Testis (tissue), 2 donors: ENCODE measurements at regions not wholly inside any gene's neighbourhood (a gene's known extent, or its start where the extent isn't known, plus 50 kb on each side); places are given as distances from the start of the nearest gene placed in this dataset.

Experiments
- DNase-seq: peaks from one replicate; pipeline ENCODE4 v3.0.0-alpha.2; 2019
- H3K27ac ChIP-seq, 2 donors: fragments of 200-600 bp; sonication (generic); one replicate each; pipeline ENCODE4 v1.5.1; 2019
- H3K27me3 ChIP-seq: fragments of 200-600 bp; sonication (generic); one replicate; pipeline ENCODE4 v1.5.1; 2019
- H3K36me3 ChIP-seq: fragments of 200-600 bp; sonication (generic); one replicate; pipeline ENCODE4 v1.5.1; 2017; ENCODE audit warnings: low read depth; ENCODE audit errors: missing control alignments
- H3K4me1 ChIP-seq: fragments of 200-600 bp; sonication (generic); one replicate; pipeline ENCODE4 v1.5.1; 2019
- H3K4me3 ChIP-seq, 2 donors: fragments of 200-600 bp; sonication (generic); one replicate each; pipeline ENCODE4 v1.5.1; 2017 to 2019
- H3K9me3 ChIP-seq: fragments of 200-600 bp; sonication (generic); one replicate; pipeline ENCODE4 v1.5.1; 2017
- CTCF ChIP-seq, 3 experiments: fragments of 450-650 bp in 2 of 3; fragments of 200-600 bp in 1 of 3; sonication (generic) in 1 of 3; IDR thresholded peaks; one replicate each; pipeline ENCODE4 v1.5.1; 2016 to 2019; ENCODE audit warnings: antibody characterized with exemption in 3 of 3, mild to moderate bottlenecking in 2 of 3, moderate library complexity in 1 of 3
- POLR2A ChIP-seq: fragments of 450-650 bp; IDR thresholded peaks from one replicate; pipeline ENCODE4 v1.6.1; 2017; ENCODE audit warnings: antibody characterized with exemption, mild to moderate bottlenecking, moderate library complexity
- WGBS, 2 donors: methylation state at CpG; one replicate each; pipeline ENCODE4 v1.1.5; 2018; 5-methylcytosine and 5-hydroxymethylcytosine counted together
- intact Hi-C: fragments of 100-400 bp; cut with DNase I; formaldehyde crosslinking; loops from one replicate; pipeline ENCODE4 v1.15.1; 2023; ENCODE audit warnings: low total_unique reads

- no peaks in the 10 kb centered on the region for H3K27me3 ChIP-seq
- no peak for DNase-seq
- no peaks in the 10 kb centered on the region for H3K4me1 ChIP-seq
- 89 to 95% methylated on average over 1 of the region's 1 CpG for WGBS, 2 donors
- H3K36me3 ChIP-seq, result no peaks in the 10 kb centered on the region
- no peak overlapping the region for H3K27ac ChIP-seq
- H3K9me3 ChIP-seq, result no peaks in the 10 kb centered on the region
- TF ChIP-seq POLR2A (no peak), CTCF (IDR thresholded peaks at IDR 0.05) (no peak)
- intact Hi-C loops, result no loop called here
- H3K4me3 ChIP-seq, result no peak overlapping the region
These were observed 209.9 kb upstream of the HCCS start for GRCh38 chrX:10901290-10901633.

GRCh38 chrX:10902001-10902400 is 209.1 kb upstream of the HCCS start:
- H3K9me3 ChIP-seq, result no peaks in the 10 kb centered on the region

DNA sequence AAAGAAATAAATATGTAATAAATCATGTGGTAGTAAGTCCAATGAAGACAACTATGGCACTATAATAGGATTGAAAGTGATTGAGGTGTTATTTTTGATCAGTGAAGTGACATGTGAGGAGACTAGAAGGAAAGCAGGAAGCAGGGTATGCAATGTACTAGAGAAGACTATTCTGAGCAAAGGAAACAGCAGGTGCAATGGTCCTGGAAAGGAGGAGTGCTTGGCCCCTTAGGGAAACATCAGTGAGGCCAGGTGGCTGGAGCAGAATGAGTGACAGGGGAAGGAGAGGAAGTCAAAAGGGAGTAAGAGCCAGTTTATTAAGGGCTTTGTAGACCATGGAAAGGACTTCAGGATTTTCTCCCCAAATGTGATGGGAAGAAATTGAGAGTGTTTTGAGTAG is 207.6 kb upstream of the HCCS start:
- TF ChIP-seq POLR2A (no peak), CTCF (IDR thresholded peaks at IDR 0.05) (no peak)
- H3K27ac ChIP-seq, result no peak overlapping the region
- no peak overlapping the region for H3K4me3 ChIP-seq
- no peaks in the 10 kb centered on the region for H3K4me1 ChIP-seq
- no peaks in the 10 kb centered on the region for H3K9me3 ChIP-seq
- intact Hi-C loops, result no loop called here
- H3K27me3 ChIP-seq, result no peaks in the 10 kb centered on the region
- H3K36me3 ChIP-seq, result no peaks in the 10 kb centered on the region
- no peak for DNase-seq

More at GRCh38 chrX:10902001-10902400, 209.1 kb upstream of the HCCS start:
- TF ChIP-seq CTCF (IDR thresholded peaks at IDR 0.05) (no peak), POLR2A (no peak)
- intact Hi-C loops, result no loop called here
- Histone ChIP-seq H3K27me3 (no peaks in the 10 kb centered on the region), H3K36me3 (no peaks in the 10 kb centered on the region), H3K27ac (no peak overlapping the region), H3K4me1 (no peaks in the 10 kb centered on the region), H3K4me3 (no peak overlapping the region)
- 90 to 94% methylated on average over 2 of the region's 2 CpGs for WGBS, 2 donors
- DNase-seq, result no peak

GRCh38 chrX:10904220-10904619 is 206.9 kb upstream of the HCCS start:
- intact Hi-C loops, result no loop called here
- Histone ChIP-seq H3K36me3 (no peaks in the 10 kb centered on the region), H3K27ac (no peak overlapping the region), H3K27me3 (no peaks in the 10 kb centered on the region), H3K9me3 (no peaks in the 10 kb centered on the region), H3K4me3 (no peak overlapping the region), H3K4me1 (no peaks in the 10 kb centered on the region)
- no peak for DNase-seq
- 57 to 63% methylated on average over 2 of the region's 2 CpGs for WGBS, 2 donors
- no peak for TF ChIP-seq CTCF (IDR thresholded peaks at IDR 0.05)
- no peak for TF ChIP-seq POLR2A

DNA sequence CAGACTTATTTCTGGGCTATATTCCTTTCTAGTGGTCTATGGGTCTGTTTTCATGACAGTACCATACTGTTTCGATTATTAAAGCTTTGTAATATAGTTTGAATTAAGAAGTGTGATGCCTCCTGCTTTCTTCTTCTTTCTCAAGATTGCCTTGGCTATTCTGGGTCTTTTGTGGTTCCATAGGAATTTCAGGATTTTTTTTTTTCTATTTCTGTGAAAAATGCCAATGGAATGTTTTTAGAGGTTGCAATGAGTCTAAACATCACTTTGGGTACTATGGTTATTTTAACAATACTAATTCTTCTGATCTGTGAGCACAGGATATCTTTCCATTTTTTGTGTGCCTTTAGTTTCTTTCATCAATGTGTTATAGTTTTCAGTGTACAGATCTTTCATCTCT is 204.3 kb upstream of the HCCS start:
- 82 to 83% methylated on average over 1 of the region's 1 CpG for whole genome bisulfite sequencing, 2 donors
- H3K27me3 ChIP-seq, result no peaks in the 10 kb centered on the region
- H3K4me3 ChIP-seq, result no peak overlapping the region
- no peaks in the 10 kb centered on the region for H3K36me3 ChIP-seq
- H3K9me3 ChIP-seq, result no peaks in the 10 kb centered on the region
- DNase-seq, result no peak
- intact Hi-C loops, result no loop called here
- no peak overlapping the region for H3K27ac ChIP-seq
- no peaks in the 10 kb centered on the region for H3K4me1 ChIP-seq
- TF ChIP-seq CTCF (IDR thresholded peaks at IDR 0.05) (no peak), POLR2A (no peak)
